OCI-LY1 (cell line): ENCODE measurements at regions not wholly inside any gene's neighbourhood (a gene's known extent, or its start where the extent isn't known, plus 50 kb on each side); places are given as distances from the start of the nearest gene placed in this dataset.

ENCODE experiments used
- H2AFZ ChIP-seq: fragments of 200-600 bp; sonication (generic), shearing (Covaris generic); 2 replicates; pipeline ENCODE4 v1.6.0; 2014; ENCODE audit warnings: antibody characterized with exemption, mild to moderate bottlenecking, low read length
- H3F3A ChIP-seq: fragments of 200-600 bp; sonication (generic), shearing (Covaris generic); 2 replicates; pipeline ENCODE4 v1.6.0; 2014; ENCODE audit warnings: mild to moderate bottlenecking, antibody characterized with exemption, low read length, moderate library complexity; ENCODE audit not compliant: insufficient read depth
- H3K27ac ChIP-seq: fragments of 200-600 bp; sonication (generic); 2 replicates; pipeline ENCODE4 v1.5.1; 2014; ENCODE audit warnings: low read length, mixed run types, mild to moderate bottlenecking, low read depth; ENCODE audit not compliant: poor library complexity, severe bottlenecking
- H3K27me3 ChIP-seq: fragments of 200-600 bp; sonication (generic); 2 replicates; pipeline ENCODE4 v1.6.0; 2014; ENCODE audit warnings: antibody characterized with exemption, mild to moderate bottlenecking, low read length, moderate library complexity; ENCODE audit not compliant: insufficient read depth
- H3K36me3 ChIP-seq: fragments of 200-600 bp; sonication (generic); 2 replicates; pipeline ENCODE4 v1.6.1; 2014; ENCODE audit warnings: mild to moderate bottlenecking, antibody characterized with exemption, low read length, moderate library complexity, mixed read lengths; ENCODE audit not compliant: insufficient read depth
- H3K4me1 ChIP-seq: fragments of 200-600 bp; sonication (generic); 2 replicates; pipeline ENCODE4 v1.5.1; 2014; ENCODE audit warnings: mild to moderate bottlenecking, low read length, moderate library complexity; ENCODE audit not compliant: insufficient read depth, severe bottlenecking
- H3K4me2 ChIP-seq: fragments of 200-600 bp; sonication (generic), shearing (Covaris generic); 2 replicates; pipeline ENCODE4 v1.6.1; 2014; ENCODE audit warnings: low read length
- H3K4me3 ChIP-seq: fragments of 200-600 bp; sonication (generic); 2 replicates; pipeline ENCODE4 v1.5.1; 2014; ENCODE audit warnings: low read length, low read depth, mild to moderate bottlenecking, mixed read lengths; ENCODE audit not compliant: poor library complexity, severe bottlenecking
- H3K79me2 ChIP-seq: fragments of 200-600 bp; shearing (Covaris generic); 2 replicates; pipeline ENCODE4 v1.6.1; 2016; ENCODE audit warnings: mixed run types, low read length, mixed read lengths; ENCODE audit not compliant: insufficient read depth
- H3K9ac ChIP-seq: fragments of 200-600 bp; sonication (generic), shearing (Covaris generic); 2 replicates; pipeline ENCODE4 v1.6.1; 2014; ENCODE audit warnings: mild to moderate bottlenecking, low read length, mixed read lengths
- H3K9me2 ChIP-seq: fragments of 200-600 bp; sonication (generic), shearing (Covaris generic); 2 replicates; pipeline ENCODE4 v1.6.1; 2014; ENCODE audit warnings: low read depth, mild to moderate bottlenecking, low read length, mixed read lengths
- H3K9me3 ChIP-seq: fragments of 200-600 bp; shearing (Covaris generic); 2 replicates; pipeline ENCODE4 v1.6.1; 2014; ENCODE audit warnings: low read length, mixed read lengths
- H4K20me1 ChIP-seq: fragments of 200-600 bp; sonication (generic), shearing (Covaris generic); 2 replicates; pipeline ENCODE4 v1.6.0; 2016; ENCODE audit warnings: mild to moderate bottlenecking, low read length; ENCODE audit not compliant: insufficient read depth
- CTCF ChIP-seq: fragments of 200-600 bp; sonication (generic), shearing (Covaris generic); IDR thresholded peaks from 2 replicates; pipeline ENCODE4 v1.5.1; 2017; ENCODE audit warnings: mild to moderate bottlenecking, antibody characterized with exemption, low read length, moderate library complexity, mixed read lengths
- EZH2 ChIP-seq: fragments of 200-600 bp; sonication (generic), shearing (Covaris generic); IDR thresholded peaks from 2 replicates; pipeline ENCODE4 v1.8.0; 2017; ENCODE audit warnings: borderline replicate concordance, mixed run types, mild to moderate bottlenecking, antibody characterized with exemption, low read length, moderate library complexity, mixed read lengths

GRCh38 chr4:110268352-110268751 is 69.9 kb upstream of the ELOVL6 start:
- Histone ChIP-seq H3K27ac (no peak overlapping the region), H4K20me1 (no peaks in the 10 kb centered on the region), H3K9me3 (no peaks in the 10 kb centered on the region), H3K9ac (no peak overlapping the region), H3K4me3 (no peak overlapping the region), H3K4me2 (no peak overlapping the region), H3K36me3 (no peaks in the 10 kb centered on the region), H3K9me2 (no peaks in the 10 kb centered on the region), H3K79me2 (no peaks in the 10 kb centered on the region), H3K27me3 (no peaks in the 10 kb centered on the region), H2AFZ (no peak overlapping the region), H3F3A (no peaks in the 10 kb centered on the region), H3K4me1 (no peaks in the 10 kb centered on the region)
- no peak for TF ChIP-seq EZH2
- TF ChIP-seq CTCF, result no peak

GRCh38 chr4:110266136-110266535 is 67.7 kb upstream of the ELOVL6 start:
- H3K79me2 ChIP-seq, result no peaks in the 10 kb centered on the region
- no peaks in the 10 kb centered on the region for H3K9me2 ChIP-seq
- TF ChIP-seq EZH2 (no peak), CTCF (no peak)
- no peak overlapping the region for H3K4me2 ChIP-seq
- H3K27ac ChIP-seq, result no peak overlapping the region
- H3K27me3 ChIP-seq, result no peaks in the 10 kb centered on the region
- no peak overlapping the region for H3K4me3 ChIP-seq
- no peaks in the 10 kb centered on the region for H3K36me3 ChIP-seq
- H4K20me1 ChIP-seq, result no peaks in the 10 kb centered on the region
- H3K9me3 ChIP-seq, result no peaks in the 10 kb centered on the region
- H3K4me1 ChIP-seq, result no peaks in the 10 kb centered on the region
- H2AFZ ChIP-seq, result no peak overlapping the region
- H3K9ac ChIP-seq, result no peak overlapping the region
- H3F3A ChIP-seq, result no peaks in the 10 kb centered on the region

- no peak for TF ChIP-seq CTCF
- TF ChIP-seq EZH2, result no peak
- Histone ChIP-seq H3K27me3 (no peaks in the 10 kb centered on the region), H2AFZ (no peak overlapping the region)
These were observed 66.6 kb upstream of the ELOVL6 start for GRCh38 chr4:110265001-110265400.

More at GRCh38 chr4:110265001-110265400, 66.6 kb upstream of the ELOVL6 start:
- no peaks in the 10 kb centered on the region for H3K36me3 ChIP-seq
- H3K9me2 ChIP-seq, result no peaks in the 10 kb centered on the region
- no peak overlapping the region for H3K9ac ChIP-seq
- H3K27ac ChIP-seq, result no peak overlapping the region
- H4K20me1 ChIP-seq, result no peaks in the 10 kb centered on the region
- no peaks in the 10 kb centered on the region for H3K9me3 ChIP-seq
- H3K4me1 ChIP-seq, result no peaks in the 10 kb centered on the region
- H3K4me3 ChIP-seq, result no peak overlapping the region
- H3F3A ChIP-seq, result no peaks in the 10 kb centered on the region
- H3K4me2 ChIP-seq, result no peak overlapping the region
- no peaks in the 10 kb centered on the region for H3K79me2 ChIP-seq
